GM23338 (cell line): ENCODE measurements at regions not wholly inside any gene's neighbourhood (a gene's known extent, or its start where the extent isn't known, plus 50 kb on each side); places are given as distances from the start of the nearest gene placed in this dataset.

Experiments
- ATAC-seq: fragments of 200-7000 bp; cut with Tn5 transposase; 3 replicates; pipeline ENCODE4 v1.9.1; 2020
- DNase-seq: peaks from one replicate; pipeline ENCODE4 v3.0.0-alpha.2; 2015; ENCODE audit warnings: low spot score
- H2AFZ ChIP-seq: fragments of 200-600 bp; sonication (generic); 2 replicates; pipeline ENCODE4 v1.8.0; 2016; ENCODE audit warnings: antibody characterized with exemption, mild to moderate bottlenecking, moderate library complexity
- H3F3A ChIP-seq: fragments of 200-600 bp; sonication (generic); replicated peaks from 2 replicates; pipeline ENCODE4 v1.8.0; 2017; ENCODE audit warnings: antibody characterized with exemption, mixed run types, low read depth
- H3K27ac ChIP-seq: fragments of 200-600 bp; sonication (generic); 2 replicates; pipeline ENCODE4 v1.6.1; 2016; ENCODE audit warnings: low read depth
- H3K27me3 ChIP-seq: fragments of 200-600 bp; sonication (generic); 2 replicates; pipeline ENCODE4 v1.8.0; 2016; ENCODE audit warnings: mild to moderate bottlenecking, mixed run types, moderate library complexity; ENCODE audit not compliant: insufficient read depth
- H3K36me3 ChIP-seq: fragments of 200-600 bp; sonication (generic); 2 replicates; pipeline ENCODE4 v1.8.0; 2016; ENCODE audit warnings: mild to moderate bottlenecking; ENCODE audit not compliant: insufficient read depth
- H3K4me1 ChIP-seq: fragments of 200-600 bp; sonication (generic); 2 replicates; pipeline ENCODE4 v1.8.0; 2016; ENCODE audit warnings: mild to moderate bottlenecking, moderate library complexity; ENCODE audit not compliant: insufficient read depth
- H3K4me2 ChIP-seq: fragments of 200-600 bp; sonication (generic); 2 replicates; pipeline ENCODE4 v1.7.1; 2017; ENCODE audit warnings: mixed run types
- H3K4me3 ChIP-seq: fragments of 200-600 bp; sonication (generic); 2 replicates; pipeline ENCODE4 v1.6.1; 2016; ENCODE audit warnings: mixed run types
- H3K79me2 ChIP-seq: fragments of 200-600 bp; sonication (generic); replicated peaks from 2 replicates; pipeline ENCODE4 v1.8.0; 2017; ENCODE audit warnings: mild to moderate bottlenecking; ENCODE audit not compliant: insufficient read depth
- H3K9me2 ChIP-seq: fragments of 200-600 bp; sonication (generic); 2 replicates; pipeline ENCODE4 v1.8.0; 2017; ENCODE audit not compliant: insufficient read depth
- H4K20me1 ChIP-seq: fragments of 200-600 bp; sonication (generic); replicated peaks from 2 replicates; pipeline ENCODE4 v1.8.0; 2017; ENCODE audit warnings: mild to moderate bottlenecking; ENCODE audit not compliant: insufficient read depth
- H3K27ac Mint-ChIP-seq: 2 replicates; pipeline ENCODE4 v1.8.0; 2020; ENCODE audit warnings: inconsistent platforms, mild to moderate bottlenecking, moderate library complexity, mixed read lengths
- H3K27me3 Mint-ChIP-seq: 3 replicates; pipeline ENCODE4 v1.8.0; 2022; ENCODE audit warnings: low read depth, mild to moderate bottlenecking, moderate library complexity, mixed read lengths, inconsistent platforms; ENCODE audit not compliant: insufficient read depth, poor library complexity
- H3K36me3 Mint-ChIP-seq: 3 replicates; pipeline ENCODE4 v1.8.0; 2021; ENCODE audit warnings: low read depth, mild to moderate bottlenecking, inconsistent platforms, moderate library complexity, mixed read lengths
- H3K4me1 Mint-ChIP-seq: 3 replicates; pipeline ENCODE4 v1.8.0; 2020; ENCODE audit warnings: mild to moderate bottlenecking, inconsistent platforms, mixed read lengths
- H3K4me3 Mint-ChIP-seq: 3 replicates; pipeline ENCODE4 v1.8.0; 2021; ENCODE audit warnings: moderate library complexity, mild to moderate bottlenecking, inconsistent platforms, mixed read lengths
- H3K9me3 Mint-ChIP-seq: 3 replicates; pipeline ENCODE4 v1.8.0; 2020; ENCODE audit warnings: moderate library complexity, mild to moderate bottlenecking, inconsistent platforms, mixed read lengths
- CREB1 ChIP-seq: fragments of 250-450 bp; sonication (Bioruptor Pico); IDR thresholded peaks from 2 replicates; pipeline ENCODE4 v1.5.0; 2020; ENCODE audit warnings: low read depth, mild to moderate bottlenecking, moderate library complexity
- NANOG ChIP-seq: IDR thresholded peaks from 2 replicates; pipeline ENCODE4 v1.6.1; 2016; ENCODE audit warnings: antibody characterized with exemption, borderline replicate concordance
- STAT1 ChIP-seq: IDR thresholded peaks from one replicate; pipeline ENCODE4 v1.6.1; 2016; ENCODE audit warnings: antibody characterized with exemption; ENCODE audit not compliant: unreplicated experiment
- ZNF114 ChIP-seq: fragments of 250-450 bp; sonication (Bioruptor Pico); IDR thresholded peaks from 2 replicates; pipeline ENCODE4 v1.5.0; 2020; ENCODE audit warnings: mild to moderate bottlenecking, moderate library complexity
- ZNF331 ChIP-seq: fragments of 250-450 bp; sonication (Bioruptor Pico); IDR thresholded peaks from 2 replicates; pipeline ENCODE4 v1.5.0; 2020; ENCODE audit warnings: low read depth, mild to moderate bottlenecking, moderate library complexity
- TF ChIP-seq, protein P1 (sequence below): fragments of 250-450 bp; sonication (Bioruptor Pico); IDR thresholded peaks from 2 replicates; pipeline ENCODE4 v1.5.0; 2020; ENCODE audit warnings: mild to moderate bottlenecking, moderate library complexity
- TF ChIP-seq, protein P2 (sequence below), 2 experiments: fragments of 200-600 bp in 1 of 2; sonication (generic) in 1 of 2; conservative IDR thresholded peaks; 2 replicates each; pipeline versions ENCODE4 v1.5.1 to v1.6.1; 2016 to 2017; ENCODE audit warnings: antibody characterized with exemption in 2 of 2, low read depth in 2 of 2, mild to moderate bottlenecking in 2 of 2, moderate library complexity in 1 of 2
- TF ChIP-seq, protein P3 (sequence below): IDR thresholded peaks from 2 replicates; pipeline ENCODE4 v1.6.1; 2016; ENCODE audit warnings: antibody characterized with exemption

DNA sequence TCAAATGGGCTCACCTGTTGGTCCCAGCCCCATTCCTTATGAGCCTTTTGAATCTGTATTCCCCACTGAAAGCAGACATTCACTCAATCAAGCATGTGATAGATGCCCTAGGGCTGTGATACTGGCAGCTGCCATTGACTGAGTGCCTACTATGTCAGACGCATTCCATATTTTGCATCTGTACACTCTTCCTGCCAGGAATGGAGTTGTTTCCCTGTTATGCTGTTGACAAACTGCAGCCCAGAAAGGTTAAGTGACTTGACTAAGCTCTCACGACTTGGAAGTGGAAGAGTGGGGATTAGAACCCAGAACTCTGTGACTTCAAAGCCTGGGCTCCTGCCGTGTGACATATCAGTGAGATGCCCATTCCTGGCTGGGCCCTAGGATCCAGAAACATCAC is 211.4 kb downstream of the RPLP1 start:
- H3K4me3 ChIP-seq, result no peak overlapping the region
- Mint-ChIP-seq H3K27me3 (peaks cover under 1% of the 10 kb centered on the region), H3K4me3 (no peak overlapping the region), H3K4me1 (peaks cover 6% of the 10 kb centered on the region), H3K36me3 (no peaks in the 10 kb centered on the region), H3K27ac (no peak overlapping the region), H3K9me3 (no peaks in the 10 kb centered on the region)
- no peaks in the 10 kb centered on the region for H3K9me2 ChIP-seq
- H4K20me1 ChIP-seq, result no peaks in the 10 kb centered on the region
- H3K4me2 ChIP-seq, result no peak overlapping the region
- TF ChIP-seq CREB1 (CRISPR knock-in tag), result no peak
- TF ChIP-seq ZNF114, result no peak
- TF ChIP-seq, protein P1, sequence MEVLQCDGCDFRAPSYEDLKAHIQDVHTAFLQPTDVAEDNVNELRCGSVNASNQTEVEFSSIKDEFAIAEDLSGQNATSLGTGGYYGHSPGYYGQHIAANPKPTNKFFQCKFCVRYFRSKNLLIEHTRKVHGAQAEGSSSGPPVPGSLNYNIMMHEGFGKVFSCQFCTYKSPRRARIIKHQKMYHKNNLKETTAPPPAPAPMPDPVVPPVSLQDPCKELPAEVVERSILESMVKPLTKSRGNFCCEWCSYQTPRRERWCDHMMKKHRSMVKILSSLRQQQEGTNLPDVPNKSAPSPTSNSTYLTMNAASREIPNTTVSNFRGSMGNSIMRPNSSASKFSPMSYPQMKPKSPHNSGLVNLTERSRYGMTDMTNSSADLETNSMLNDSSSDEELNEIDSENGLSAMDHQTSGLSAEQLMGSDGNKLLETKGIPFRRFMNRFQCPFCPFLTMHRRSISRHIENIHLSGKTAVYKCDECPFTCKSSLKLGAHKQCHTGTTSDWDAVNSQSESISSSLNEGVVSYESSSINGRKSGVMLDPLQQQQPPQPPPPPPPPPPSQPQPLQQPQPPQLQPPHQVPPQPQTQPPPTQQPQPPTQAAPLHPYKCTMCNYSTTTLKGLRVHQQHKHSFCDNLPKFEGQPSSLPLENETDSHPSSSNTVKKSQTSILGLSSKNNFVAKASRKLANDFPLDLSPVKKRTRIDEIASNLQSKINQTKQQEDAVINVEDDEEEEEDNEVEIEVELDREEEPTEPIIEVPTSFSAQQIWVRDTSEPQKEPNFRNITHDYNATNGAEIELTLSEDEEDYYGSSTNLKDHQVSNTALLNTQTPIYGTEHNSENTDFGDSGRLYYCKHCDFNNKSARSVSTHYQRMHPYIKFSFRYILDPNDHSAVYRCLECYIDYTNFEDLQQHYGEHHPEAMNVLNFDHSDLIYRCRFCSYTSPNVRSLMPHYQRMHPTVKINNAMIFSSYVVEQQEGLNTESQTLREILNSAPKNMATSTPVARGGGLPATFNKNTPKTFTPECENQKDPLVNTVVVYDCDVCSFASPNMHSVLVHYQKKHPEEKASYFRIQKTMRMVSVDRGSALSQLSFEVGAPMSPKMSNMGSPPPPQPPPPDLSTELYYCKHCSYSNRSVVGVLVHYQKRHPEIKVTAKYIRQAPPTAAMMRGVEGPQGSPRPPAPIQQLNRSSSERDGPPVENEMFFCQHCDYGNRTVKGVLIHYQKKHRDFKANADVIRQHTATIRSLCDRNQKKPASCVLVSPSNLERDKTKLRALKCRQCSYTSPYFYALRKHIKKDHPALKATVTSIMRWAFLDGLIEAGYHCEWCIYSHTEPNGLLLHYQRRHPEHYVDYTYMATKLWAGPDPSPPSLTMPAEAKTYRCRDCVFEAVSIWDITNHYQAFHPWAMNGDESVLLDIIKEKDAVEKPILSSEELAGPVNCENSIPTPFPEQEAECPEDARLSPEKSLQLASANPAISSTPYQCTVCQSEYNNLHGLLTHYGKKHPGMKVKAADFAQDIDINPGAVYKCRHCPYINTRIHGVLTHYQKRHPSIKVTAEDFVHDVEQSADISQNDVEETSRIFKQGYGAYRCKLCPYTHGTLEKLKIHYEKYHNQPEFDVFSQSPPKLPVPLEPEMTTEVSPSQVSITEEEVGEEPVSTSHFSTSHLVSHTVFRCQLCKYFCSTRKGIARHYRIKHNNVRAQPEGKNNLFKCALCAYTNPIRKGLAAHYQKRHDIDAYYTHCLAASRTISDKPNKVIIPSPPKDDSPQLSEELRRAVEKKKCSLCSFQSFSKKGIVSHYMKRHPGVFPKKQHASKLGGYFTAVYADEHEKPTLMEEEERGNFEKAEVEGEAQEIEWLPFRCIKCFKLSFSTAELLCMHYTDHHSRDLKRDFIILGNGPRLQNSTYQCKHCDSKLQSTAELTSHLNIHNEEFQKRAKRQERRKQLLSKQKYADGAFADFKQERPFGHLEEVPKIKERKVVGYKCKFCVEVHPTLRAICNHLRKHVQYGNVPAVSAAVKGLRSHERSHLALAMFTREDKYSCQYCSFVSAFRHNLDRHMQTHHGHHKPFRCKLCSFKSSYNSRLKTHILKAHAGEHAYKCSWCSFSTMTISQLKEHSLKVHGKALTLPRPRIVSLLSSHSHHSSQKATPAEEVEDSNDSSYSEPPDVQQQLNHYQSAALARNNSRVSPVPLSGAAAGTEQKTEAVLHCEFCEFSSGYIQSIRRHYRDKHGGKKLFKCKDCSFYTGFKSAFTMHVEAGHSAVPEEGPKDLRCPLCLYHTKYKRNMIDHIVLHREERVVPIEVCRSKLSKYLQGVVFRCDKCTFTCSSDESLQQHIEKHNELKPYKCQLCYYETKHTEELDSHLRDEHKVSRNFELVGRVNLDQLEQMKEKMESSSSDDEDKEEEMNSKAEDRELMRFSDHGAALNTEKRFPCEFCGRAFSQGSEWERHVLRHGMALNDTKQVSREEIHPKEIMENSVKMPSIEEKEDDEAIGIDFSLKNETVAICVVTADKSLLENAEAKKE (CRISPR knock-in tag), result no peak
- TF ChIP-seq, protein P2, sequence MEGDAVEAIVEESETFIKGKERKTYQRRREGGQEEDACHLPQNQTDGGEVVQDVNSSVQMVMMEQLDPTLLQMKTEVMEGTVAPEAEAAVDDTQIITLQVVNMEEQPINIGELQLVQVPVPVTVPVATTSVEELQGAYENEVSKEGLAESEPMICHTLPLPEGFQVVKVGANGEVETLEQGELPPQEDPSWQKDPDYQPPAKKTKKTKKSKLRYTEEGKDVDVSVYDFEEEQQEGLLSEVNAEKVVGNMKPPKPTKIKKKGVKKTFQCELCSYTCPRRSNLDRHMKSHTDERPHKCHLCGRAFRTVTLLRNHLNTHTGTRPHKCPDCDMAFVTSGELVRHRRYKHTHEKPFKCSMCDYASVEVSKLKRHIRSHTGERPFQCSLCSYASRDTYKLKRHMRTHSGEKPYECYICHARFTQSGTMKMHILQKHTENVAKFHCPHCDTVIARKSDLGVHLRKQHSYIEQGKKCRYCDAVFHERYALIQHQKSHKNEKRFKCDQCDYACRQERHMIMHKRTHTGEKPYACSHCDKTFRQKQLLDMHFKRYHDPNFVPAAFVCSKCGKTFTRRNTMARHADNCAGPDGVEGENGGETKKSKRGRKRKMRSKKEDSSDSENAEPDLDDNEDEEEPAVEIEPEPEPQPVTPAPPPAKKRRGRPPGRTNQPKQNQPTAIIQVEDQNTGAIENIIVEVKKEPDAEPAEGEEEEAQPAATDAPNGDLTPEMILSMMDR (conservative IDR thresholded peaks at IDR 0.05; ENCODE audit: low read depth in 2 of 2), result no peak
- TF ChIP-seq NANOG, result no peak
- TF ChIP-seq, protein P3, sequence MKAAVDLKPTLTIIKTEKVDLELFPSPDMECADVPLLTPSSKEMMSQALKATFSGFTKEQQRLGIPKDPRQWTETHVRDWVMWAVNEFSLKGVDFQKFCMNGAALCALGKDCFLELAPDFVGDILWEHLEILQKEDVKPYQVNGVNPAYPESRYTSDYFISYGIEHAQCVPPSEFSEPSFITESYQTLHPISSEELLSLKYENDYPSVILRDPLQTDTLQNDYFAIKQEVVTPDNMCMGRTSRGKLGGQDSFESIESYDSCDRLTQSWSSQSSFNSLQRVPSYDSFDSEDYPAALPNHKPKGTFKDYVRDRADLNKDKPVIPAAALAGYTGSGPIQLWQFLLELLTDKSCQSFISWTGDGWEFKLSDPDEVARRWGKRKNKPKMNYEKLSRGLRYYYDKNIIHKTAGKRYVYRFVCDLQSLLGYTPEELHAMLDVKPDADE, result no peak
- no peak for TF ChIP-seq STAT1
- no peak for TF ChIP-seq ZNF331
- no peak for ATAC-seq
- H3K27me3 ChIP-seq, result no peaks in the 10 kb centered on the region
- no peak overlapping the region for H2AFZ ChIP-seq
- no peaks in the 10 kb centered on the region for H3K36me3 ChIP-seq
- no peaks in the 10 kb centered on the region for H3K79me2 ChIP-seq
- DNase-seq, result no peak
- H3F3A ChIP-seq, result no peaks in the 10 kb centered on the region
- no peak overlapping the region for H3K27ac ChIP-seq
- H3K4me1 ChIP-seq, result no peaks in the 10 kb centered on the region
